Spleen (tissue), 11 donors: ENCODE measurements at regions not wholly inside any gene's neighbourhood (a gene's known extent, or its start where the extent isn't known, plus 50 kb on each side); places are given as distances from the start of the nearest gene placed in this dataset.

Source experiments
- DNase-seq: peaks from one replicate; pipeline ENCODE4 v3.0.0-alpha.2; 2020
- H3K27ac ChIP-seq, 8 donors: fragments of 200-600 bp; sonication (generic) in 7 of 8; 1 replicate in 4 of 8; 2 replicates in 4 of 8; pipeline versions ENCODE4 v1.5.0 to v1.8.0; 2016 to 2021; ENCODE audit warnings: inconsistent platforms in 4 of 8, mild to moderate bottlenecking in 4 of 8, moderate library complexity in 1 of 8
- H3K27me3 ChIP-seq, 7 donors: fragments of 200-600 bp; sonication (generic) in 6 of 7; replicated peaks in 1 of 7; 1 replicate in 4 of 7; 2 replicates in 3 of 7; pipeline versions ENCODE4 v1.5.0 to v1.8.0; 2016 to 2021; ENCODE audit warnings: inconsistent platforms in 3 of 7, mild to moderate bottlenecking in 1 of 7
- H3K36me3 ChIP-seq, 6 donors: fragments of 200-600 bp; sonication (generic) in 5 of 6; 1 replicate in 4 of 6; 2 replicates in 2 of 6; pipeline versions ENCODE4 v1.5.0 to v1.8.0; 2016 to 2021; ENCODE audit warnings: inconsistent platforms in 2 of 6
- H3K4me1 ChIP-seq, 6 donors: fragments of 200-600 bp; sonication (generic) in 5 of 6; 1 replicate in 3 of 6; 2 replicates in 3 of 6; pipeline versions ENCODE4 v1.5.0 to v1.8.0; 2016 to 2021; ENCODE audit warnings: inconsistent platforms in 3 of 6
- H3K4me3 ChIP-seq, 8 donors: fragments of 200-600 bp; sonication (generic) in 7 of 8; 1 replicate in 4 of 8; 2 replicates in 4 of 8; pipeline versions ENCODE4 v1.5.0 to v1.8.0; 2016 to 2021; ENCODE audit warnings: inconsistent platforms in 4 of 8, mild to moderate bottlenecking in 4 of 8, moderate library complexity in 2 of 8
- H3K9me3 ChIP-seq, 8 donors: fragments of 200-600 bp; sonication (generic) in 7 of 8; 1 replicate in 4 of 8; 2 replicates in 4 of 8; pipeline versions ENCODE4 v1.5.0 to v1.8.0; 2016 to 2021; ENCODE audit warnings: inconsistent platforms in 4 of 8
- POLR2A ChIP-seq, 3 donors: fragments of 450-650 bp; IDR thresholded peaks; one replicate each; pipeline ENCODE4 v1.5.1; 2017; ENCODE audit warnings: antibody characterized with exemption in 3 of 3, mild to moderate bottlenecking in 1 of 3
- POLR2AphosphoS5 ChIP-seq, 3 donors: sonication (generic); formaldehyde crosslinking; IDR thresholded peaks; one replicate each; pipeline ENCODE4 v1.5.1; 2017; ENCODE audit warnings: antibody characterized with exemption in 3 of 3
- WGBS, 5 donors: extraction: QIAGEN DNeasy Blood & Tissue Kit in 3 of 5; methylation state at CpG; one replicate each; pipeline versions ENCODE4 v1.1.5 to v1.1.7; 2013 to 2018; 5-methylcytosine and 5-hydroxymethylcytosine counted together
- intact Hi-C: fragments of 100-400 bp; cut with DNase I; formaldehyde crosslinking; loops from one replicate; pipeline ENCODE4 v1.15.0; 2023; ENCODE audit warnings: low total_unique reads
- TF ChIP-seq, protein P1 (sequence below), 11 experiments: fragments of 200-600 bp in 7 of 11; fragments of 450-650 bp in 4 of 11; sonication (generic) in 4 of 11; IDR thresholded peaks in 8 of 11; conservative IDR thresholded peaks in 3 of 11; 1 replicate in 7 of 11; 2 replicates in 4 of 11; pipeline versions ENCODE4 v1.4.0 to v1.8.0; 2016 to 2021; ENCODE audit warnings: antibody characterized with exemption in 11 of 11, inconsistent platforms in 4 of 11, mild to moderate bottlenecking in 1 of 11
- donor health status: healthy with polysubstance abuse.
- donor health status: DM: no; HTN: no; CAD: no; lungs with moderate emphysema.
- donor health status: DM: no; HTN: no; CAD: no.
- donor health status: Bipolar disorder and iron deficiency.
- donor health status: healthy.
- donor health status: DM: no; HTN: no; CAD: no.
- donor health status: DM: yes; HTN: yes; CAD: no.

DNA sequence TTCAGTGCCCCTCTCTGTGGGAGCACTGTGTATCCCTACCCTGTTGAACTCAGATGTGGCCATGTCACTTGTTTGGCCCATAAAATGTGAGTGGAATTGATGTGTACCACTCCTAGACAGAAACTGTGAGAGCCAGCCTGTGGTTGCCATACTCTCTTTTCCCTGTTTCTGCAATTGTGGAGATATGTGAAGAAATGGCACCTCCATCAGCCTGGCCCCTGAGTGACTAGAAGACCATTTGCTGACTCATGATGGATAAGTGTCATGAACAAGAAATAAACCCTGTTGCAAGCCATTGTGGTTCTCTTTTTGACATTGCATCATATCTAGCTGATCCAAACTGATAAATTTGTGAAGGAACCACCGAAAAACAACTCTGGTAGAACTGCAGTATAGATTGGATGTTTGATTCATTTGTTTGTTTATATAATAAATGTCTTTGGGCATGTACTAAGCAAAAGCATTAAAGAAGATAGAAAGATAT, 193.7 kb upstream of the FOXN2 start:
- 32 to 58% (median 43%) methylated on average over 1 of the region's 1 CpG for WGBS, 5 donors
- Histone ChIP-seq H3K4me1 (peaks cover 0 to 9% (median 0%) of the 10 kb centered on the region in 6 donors), H3K4me3 (peak overlapping the region in 1 of 8 donors; percentile 1), H3K27ac (peak overlapping the region in 6 of 8 donors; percentile 3 to 85 (median 63)), H3K27me3 (no peaks in the 10 kb centered on the region), H3K9me3 (no peaks in the 10 kb centered on the region), H3K36me3 (no peaks in the 10 kb centered on the region)
- TF ChIP-seq POLR2AphosphoS5 (IDR thresholded peaks at IDR 0.05) (peak in 1 of 3 donors; percentile 68), POLR2A (IDR thresholded peaks at IDR 0.05) (no peak)
- TF ChIP-seq, protein P1, sequence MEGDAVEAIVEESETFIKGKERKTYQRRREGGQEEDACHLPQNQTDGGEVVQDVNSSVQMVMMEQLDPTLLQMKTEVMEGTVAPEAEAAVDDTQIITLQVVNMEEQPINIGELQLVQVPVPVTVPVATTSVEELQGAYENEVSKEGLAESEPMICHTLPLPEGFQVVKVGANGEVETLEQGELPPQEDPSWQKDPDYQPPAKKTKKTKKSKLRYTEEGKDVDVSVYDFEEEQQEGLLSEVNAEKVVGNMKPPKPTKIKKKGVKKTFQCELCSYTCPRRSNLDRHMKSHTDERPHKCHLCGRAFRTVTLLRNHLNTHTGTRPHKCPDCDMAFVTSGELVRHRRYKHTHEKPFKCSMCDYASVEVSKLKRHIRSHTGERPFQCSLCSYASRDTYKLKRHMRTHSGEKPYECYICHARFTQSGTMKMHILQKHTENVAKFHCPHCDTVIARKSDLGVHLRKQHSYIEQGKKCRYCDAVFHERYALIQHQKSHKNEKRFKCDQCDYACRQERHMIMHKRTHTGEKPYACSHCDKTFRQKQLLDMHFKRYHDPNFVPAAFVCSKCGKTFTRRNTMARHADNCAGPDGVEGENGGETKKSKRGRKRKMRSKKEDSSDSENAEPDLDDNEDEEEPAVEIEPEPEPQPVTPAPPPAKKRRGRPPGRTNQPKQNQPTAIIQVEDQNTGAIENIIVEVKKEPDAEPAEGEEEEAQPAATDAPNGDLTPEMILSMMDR (IDR thresholded peaks at IDR 0.05 in 8 of 11, conservative IDR thresholded peaks at IDR 0.05 in 3 of 11): no peak
- DNase-seq: no peak
- intact Hi-C loops: no loop called here

DNA sequence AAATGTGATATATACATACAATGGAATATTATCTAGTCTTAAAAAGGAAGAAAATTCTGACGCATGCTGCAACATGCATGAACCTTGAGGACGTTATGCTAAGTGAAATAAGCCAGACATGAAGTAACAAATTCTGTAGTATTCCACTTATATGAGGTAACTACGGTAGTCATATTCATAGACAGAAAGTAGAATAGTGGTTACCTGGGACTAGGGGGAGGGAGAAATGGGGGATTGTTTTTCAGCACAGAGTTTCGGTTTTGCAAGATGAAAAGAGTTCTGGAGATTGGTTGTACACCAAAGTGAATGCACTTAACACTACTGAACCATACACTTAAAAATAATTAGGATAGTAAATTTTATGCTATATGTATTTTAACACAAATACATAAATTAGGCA, 192.3 kb upstream of the FOXN2 start:
- intact Hi-C loops: no loop called here
- no peaks in the 10 kb centered on the region for H3K9me3 ChIP-seq
- no peak for TF ChIP-seq POLR2A (IDR thresholded peaks at IDR 0.05)
- TF ChIP-seq, protein P1 (IDR thresholded peaks at IDR 0.05 in 8 of 11, conservative IDR thresholded peaks at IDR 0.05 in 3 of 11): no peak
- TF ChIP-seq POLR2AphosphoS5 (IDR thresholded peaks at IDR 0.05): no peak
- H3K4me3 ChIP-seq: no peak overlapping the region
- no peaks in the 10 kb centered on the region for H3K36me3 ChIP-seq
- no peak overlapping the region for H3K27ac ChIP-seq
- WGBS, 5 donors: 82 to 89% (median 86%) methylated on average over 4 of the region's 4 CpGs
- no peak for DNase-seq
- H3K27me3 ChIP-seq: no peaks in the 10 kb centered on the region
- peaks cover 0 to 14% (median 0%) of the 10 kb centered on the region in 6 donors for H3K4me1 ChIP-seq

DNA sequence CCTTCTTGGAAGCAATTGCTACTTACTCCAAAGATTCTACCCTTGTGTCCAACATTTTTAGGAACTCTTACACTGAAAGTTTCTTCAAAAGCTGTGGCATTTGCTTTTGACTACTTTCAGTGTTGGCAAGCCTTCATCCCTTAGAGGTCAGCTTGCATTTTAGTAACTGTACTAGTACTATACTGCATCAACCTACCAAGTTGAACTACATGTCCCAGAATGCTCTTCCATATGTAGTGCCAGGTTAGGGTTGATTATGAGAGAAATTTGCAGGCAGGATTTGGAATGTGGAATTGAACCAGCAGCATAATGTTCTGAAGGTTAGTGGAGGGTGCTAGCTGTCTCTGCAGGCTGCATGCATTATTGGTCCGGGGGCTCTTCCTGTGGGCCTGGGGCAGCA, 189.9 kb upstream of the FOXN2 start:
- Histone ChIP-seq H3K9me3 (no peaks in the 10 kb centered on the region), H3K36me3 (no peaks in the 10 kb centered on the region), H3K4me1 (peaks cover 0 to 14% (median 0%) of the 10 kb centered on the region in 6 donors), H3K27me3 (no peaks in the 10 kb centered on the region), H3K27ac (no peak overlapping the region), H3K4me3 (no peak overlapping the region)
- DNase-seq: no peak
- TF ChIP-seq POLR2A (IDR thresholded peaks at IDR 0.05): no peak
- no peak for TF ChIP-seq POLR2AphosphoS5 (IDR thresholded peaks at IDR 0.05)
- TF ChIP-seq, protein P1 (IDR thresholded peaks at IDR 0.05 in 8 of 11, conservative IDR thresholded peaks at IDR 0.05 in 3 of 11): no peak
- WGBS, 5 donors: 88 to 100% (median 94%) methylated on average over 1 of the region's 1 CpG
- intact Hi-C loops: no loop called here

DNA sequence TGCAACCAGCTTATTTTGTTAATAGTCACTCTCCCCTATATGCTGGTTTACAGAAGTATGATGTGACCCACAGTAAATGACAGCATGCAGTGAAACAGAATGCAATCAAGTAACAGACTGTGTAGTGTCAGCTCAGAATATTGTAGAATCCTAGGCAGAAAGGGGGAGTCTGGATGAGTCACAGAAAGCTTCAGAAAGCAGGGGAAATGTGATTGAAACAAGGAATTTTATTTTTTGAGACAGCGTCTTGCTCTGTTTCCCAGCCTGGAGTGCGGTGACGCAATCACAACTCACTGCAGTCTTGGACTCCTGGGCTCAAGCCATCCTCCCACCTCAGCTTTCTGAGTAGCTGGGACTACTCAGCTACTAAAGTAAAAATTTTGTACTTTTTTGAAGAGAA, 188.3 kb upstream of the FOXN2 start:
- DNase-seq: no peak
- no peaks in the 10 kb centered on the region for H3K27me3 ChIP-seq
- H3K4me3 ChIP-seq: no peak overlapping the region
- TF ChIP-seq, protein P1 (IDR thresholded peaks at IDR 0.05 in 8 of 11, conservative IDR thresholded peaks at IDR 0.05 in 3 of 11): no peak
- TF ChIP-seq POLR2AphosphoS5 (IDR thresholded peaks at IDR 0.05): no peak
- no peak for TF ChIP-seq POLR2A (IDR thresholded peaks at IDR 0.05)
- intact Hi-C loops: no loop called here
- H3K27ac ChIP-seq: no peak overlapping the region
- peaks cover 0 to 10% (median 0%) of the 10 kb centered on the region in 6 donors for H3K4me1 ChIP-seq
- 58 to 82% (median 73%) methylated on average over 3 of the region's 3 CpGs for WGBS, 5 donors
- H3K9me3 ChIP-seq: no peaks in the 10 kb centered on the region
- H3K36me3 ChIP-seq: no peaks in the 10 kb centered on the region
